ENCODE measurements at regions not wholly inside any gene's neighbourhood (a gene's known extent, or its start where the extent isn't known, plus 50 kb on each side); places are given as distances from the start of the nearest gene placed in this dataset.

DNA sequence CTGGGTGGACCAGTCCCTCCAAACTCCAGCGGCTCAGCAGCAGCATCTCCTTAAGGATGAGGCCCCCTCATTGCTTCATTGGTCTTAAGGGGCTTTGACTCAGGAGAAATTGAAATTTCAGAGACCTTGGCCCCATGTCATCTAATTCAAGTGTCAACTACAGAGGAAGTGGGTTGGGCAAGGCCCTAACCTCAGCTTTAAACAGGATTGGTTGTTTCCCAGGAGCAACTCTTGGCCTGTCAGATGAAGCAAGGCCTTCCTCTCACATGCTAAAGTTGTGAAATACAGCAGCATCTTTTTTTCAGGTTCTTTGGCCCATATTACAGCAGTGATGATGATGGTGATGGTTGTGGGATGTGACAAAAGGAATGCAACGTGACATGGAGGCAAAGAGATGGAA, 348.3 kb downstream of the ICE1 start:
- no peak overlapping the region for H3T11ph ChIP-seq (ENCODE audit: low read length)
- H2AK5ac ChIP-seq (ENCODE audit: insufficient read length, low read length), result no peak overlapping the region

More for the DNA sequence above, 348.3 kb downstream of the ICE1 start:
- no peak overlapping the region for H3K9ac ChIP-seq (ENCODE audit: extremely low read depth, insufficient read length, low read length)
- no peak overlapping the region for H4K5ac ChIP-seq (ENCODE audit: insufficient read length, low read depth, low read length)
- no peak overlapping the region for H3K27ac Mint-ChIP-seq
- no peak overlapping the region for H4K91ac ChIP-seq (ENCODE audit: insufficient read length, low read depth, low read length)
- H3K23me2 ChIP-seq (ENCODE audit: insufficient read length, low read depth, low read length, poor library complexity, severe bottlenecking), result no peaks in the 10 kb centered on the region
- H3K14ac ChIP-seq (ENCODE audit: insufficient read depth, low read length), result no peak overlapping the region
- no peak overlapping the region for H2BK12ac ChIP-seq (ENCODE audit: insufficient read length, low read depth, low read length)
- H3K4me2 ChIP-seq (ENCODE audit: insufficient read depth, insufficient read length, low read length), result no peak overlapping the region
- H2BK20ac ChIP-seq (ENCODE audit: low read depth, low read length, poor library complexity, severe bottlenecking), result no peak overlapping the region
- no CpG with 5 or more reads among the region's 2 CpGs for WGBS (ENCODE audit: extremely low coverage, insufficient read length, low lambda C conversion rate)
- H3K36me3 Mint-ChIP-seq (ENCODE audit: insufficient read depth in 1 of 3, low read depth in 3 of 3), result no peaks in the 10 kb centered on the region; a peak in 1 of 7 replicates
- H2BK15ac ChIP-seq (ENCODE audit: low read depth, low read length), result no peak overlapping the region
- no peaks in the 10 kb centered on the region for H3K79me1 ChIP-seq (ENCODE audit: insufficient read depth, low read depth, low read length, poor library complexity, severe bottlenecking)
- no peaks in the 10 kb centered on the region; a peak in 1 of 4 replicates for H3K4me1 Mint-ChIP-seq
- peaks cover 2 to 3% of the 10 kb centered on the region in 2 experiments; a peak in 1 of 5 replicates for H3K9me3 Mint-ChIP-seq
- no peak overlapping the region for H2BK120ac ChIP-seq (ENCODE audit: low read depth, low read length, poor library complexity, severe bottlenecking)
- no peak overlapping the region for H3K23ac ChIP-seq (ENCODE audit: insufficient read length, low read depth, low read length)
- no peaks in the 10 kb centered on the region for H3K9me3 ChIP-seq (ENCODE audit: control insufficient read depth, low read depth, low read length)
- no peak for DNase-seq
- H3K4me1 ChIP-seq (ENCODE audit: insufficient read depth, low read length), result no peaks in the 10 kb centered on the region
- TF ChIP-seq, protein P1, sequence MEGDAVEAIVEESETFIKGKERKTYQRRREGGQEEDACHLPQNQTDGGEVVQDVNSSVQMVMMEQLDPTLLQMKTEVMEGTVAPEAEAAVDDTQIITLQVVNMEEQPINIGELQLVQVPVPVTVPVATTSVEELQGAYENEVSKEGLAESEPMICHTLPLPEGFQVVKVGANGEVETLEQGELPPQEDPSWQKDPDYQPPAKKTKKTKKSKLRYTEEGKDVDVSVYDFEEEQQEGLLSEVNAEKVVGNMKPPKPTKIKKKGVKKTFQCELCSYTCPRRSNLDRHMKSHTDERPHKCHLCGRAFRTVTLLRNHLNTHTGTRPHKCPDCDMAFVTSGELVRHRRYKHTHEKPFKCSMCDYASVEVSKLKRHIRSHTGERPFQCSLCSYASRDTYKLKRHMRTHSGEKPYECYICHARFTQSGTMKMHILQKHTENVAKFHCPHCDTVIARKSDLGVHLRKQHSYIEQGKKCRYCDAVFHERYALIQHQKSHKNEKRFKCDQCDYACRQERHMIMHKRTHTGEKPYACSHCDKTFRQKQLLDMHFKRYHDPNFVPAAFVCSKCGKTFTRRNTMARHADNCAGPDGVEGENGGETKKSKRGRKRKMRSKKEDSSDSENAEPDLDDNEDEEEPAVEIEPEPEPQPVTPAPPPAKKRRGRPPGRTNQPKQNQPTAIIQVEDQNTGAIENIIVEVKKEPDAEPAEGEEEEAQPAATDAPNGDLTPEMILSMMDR (conservative IDR thresholded peaks at IDR 0.05), result no peak
- no peak overlapping the region for H3K4me3 Mint-ChIP-seq
- no peaks in the 10 kb centered on the region for H3K27me3 ChIP-seq (ENCODE audit: insufficient read depth, low read length)
- no peak overlapping the region for H2AFZ ChIP-seq (ENCODE audit: low read length)
- no peaks in the 10 kb centered on the region for H3K79me2 ChIP-seq (ENCODE audit: insufficient read depth, low read length)
- no peak overlapping the region for H4K8ac ChIP-seq (replicated peaks; ENCODE audit: insufficient read length, low read depth, low read length)
- H3K4ac ChIP-seq (ENCODE audit: low read depth, low read length), result no peak overlapping the region
- H3K56ac ChIP-seq (ENCODE audit: insufficient read length, low read depth, low read length), result no peak overlapping the region
- no peak overlapping the region for H2BK5ac ChIP-seq (ENCODE audit: insufficient read length, low read length)
- H3K27me3 Mint-ChIP-seq (ENCODE audit: low read depth), result peaks cover 2% of the 10 kb centered on the region; the same call in 1 of the 2 replicates
- no peak overlapping the region for H3K27ac ChIP-seq (ENCODE audit: insufficient read length, low read depth, low read length)
- no peaks in the 10 kb centered on the region for H4K20me1 ChIP-seq (ENCODE audit: control insufficient read depth, insufficient read depth, insufficient read length)
- H3K18ac ChIP-seq (ENCODE audit: insufficient read length, low read depth, low read length), result no peak overlapping the region
